Lower leg skin (tissue), 3 donors: ENCODE measurements at regions not wholly inside any gene's neighbourhood (a gene's known extent, or its start where the extent isn't known, plus 50 kb on each side); places are given as distances from the start of the nearest gene placed in this dataset.

Experiments used
- CTCF ChIP-seq, 3 donors: fragments of 450-650 bp; IDR thresholded peaks; one replicate each; pipeline ENCODE4 v1.5.1; 2016; ENCODE audit warnings: antibody characterized with exemption in 3 of 3, mild to moderate bottlenecking in 3 of 3, moderate library complexity in 2 of 3
- POLR2A ChIP-seq, 2 donors: fragments of 450-650 bp; IDR thresholded peaks; one replicate each; pipeline ENCODE4 v1.6.1; 2016 to 2017; ENCODE audit warnings: antibody characterized with exemption in 2 of 2, mild to moderate bottlenecking in 1 of 2, moderate library complexity in 1 of 2

- TF ChIP-seq CTCF (IDR thresholded peaks at IDR 0.05) (no peak), POLR2A (IDR thresholded peaks at IDR 0.05) (no peak)
These were observed 126.2 kb upstream of the KLHL25 start for GRCh38 chr15:85920956-85921355.
